ENCODE measurements at regions not wholly inside any gene's neighbourhood (a gene's known extent, or its start where the extent isn't known, plus 50 kb on each side); places are given as distances from the start of the nearest gene placed in this dataset.
A peak's percentile ranks its signal among the peaks of the same experiment; 100 is the strongest.

DNA sequence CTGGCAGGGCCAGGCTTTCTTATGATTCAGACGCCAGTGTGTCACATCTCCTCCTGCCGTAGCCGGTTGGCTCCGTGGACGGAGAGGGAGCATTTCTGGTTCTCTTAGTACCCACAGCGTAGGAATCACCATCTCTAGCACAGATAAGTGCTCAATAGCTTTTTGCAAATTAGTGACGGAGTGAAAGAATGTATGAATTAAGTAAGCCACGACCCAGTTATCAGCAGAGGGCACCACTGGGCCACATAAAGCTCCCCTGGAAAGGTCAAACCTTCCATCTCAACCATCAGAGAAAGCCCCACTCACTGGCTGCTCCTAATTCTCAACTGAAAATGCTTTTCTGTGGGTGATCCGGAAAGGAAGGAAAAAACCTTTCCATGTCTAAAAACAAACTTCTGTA, 317.0 kb upstream of the ADCY2 start:
- Histone ChIP-seq H3K56ac (replicated peaks; ENCODE audit: insufficient read length, low read depth, low read length) (no peak overlapping the region), H3K4me1 (replicated peaks in 1 of 4; ENCODE audit: control insufficient read depth in 3 of 4, insufficient read depth in 4 of 4, low read length in 3 of 4) (peaks cover 0 to 10% (median 7%) of the 10 kb centered on the region in 4 experiments; a peak in 5 of 7 replicates), H2AK5ac (ENCODE audit: low read depth, low read length) (no peak overlapping the region), H2BK12ac (ENCODE audit: low read depth, low read length) (no peak overlapping the region), H3K23ac (ENCODE audit: insufficient read length) (no peak overlapping the region), H3K79me1 (ENCODE audit: low read depth, low read length) (no peaks in the 10 kb centered on the region), H2BK120ac (replicated peaks; ENCODE audit: low read depth, low read length) (no peak overlapping the region), H2AFZ (ENCODE audit: low read length) (no peak overlapping the region), H3K9me3 (ENCODE audit: insufficient read depth in 2 of 2, low read depth in 1 of 2, low read length in 1 of 2) (no peaks in the 10 kb centered on the region), H3K27ac (ENCODE audit: low read depth, low read length) (no peak overlapping the region), H4K20me1 (replicated peaks in 1 of 2; ENCODE audit: control insufficient read depth in 1 of 2, insufficient read depth in 2 of 2, low read length in 2 of 2) (no peaks in the 10 kb centered on the region), H3K14ac (ENCODE audit: insufficient read length) (no peak overlapping the region), H2BK5ac (ENCODE audit: low read depth, low read length) (no peak overlapping the region; the same call in 1 of the 2 replicates), H3K9ac (replicated peaks in 1 of 4; ENCODE audit: extremely low read depth in 1 of 4, low read depth in 3 of 4, low read length in 3 of 4) (no peak overlapping the region), H2BK15ac (ENCODE audit: low read length) (no peak overlapping the region), H4K91ac (replicated peaks; ENCODE audit: insufficient read length, low read length) (no peak overlapping the region), H3K4ac (replicated peaks; ENCODE audit: insufficient read length, low read depth, low read length) (no peak overlapping the region), H3K23me2 (ENCODE audit: low read depth, low read length) (no peaks in the 10 kb centered on the region), H3K36me3 (ENCODE audit: control insufficient read depth in 2 of 4, insufficient read depth in 4 of 4, low read length in 3 of 4) (no peaks in the 10 kb centered on the region), H3K79me2 (ENCODE audit: control insufficient read depth in 1 of 2, insufficient read depth in 2 of 2, low read length in 2 of 2) (no peaks in the 10 kb centered on the region), H3K4me2 (ENCODE audit: insufficient read depth in 1 of 2, low read depth in 2 of 2, low read length in 2 of 2) (peak overlapping the region in 1 of 2 experiments; percentile 18; a peak in 1 of 4 replicates), H3K27me3 (replicated peaks in 1 of 4; ENCODE audit: control insufficient read depth in 3 of 4, extremely low read depth in 1 of 4, insufficient read depth in 3 of 4, low read length in 3 of 4) (no peaks in the 10 kb centered on the region), H2BK20ac (ENCODE audit: low read length) (no peak overlapping the region), H3K18ac (ENCODE audit: extremely low read depth, low read length) (no peak overlapping the region), H4K8ac (ENCODE audit: extremely low read depth, insufficient read depth, low read length) (no peak overlapping the region), H4K5ac (ENCODE audit: insufficient read length, low read depth, low read length) (no peak overlapping the region), H3K4me3 (ENCODE audit: extremely low read depth in 1 of 4, insufficient read depth in 2 of 4, low read depth in 3 of 4, low read length in 4 of 4) (no peak overlapping the region)
- peak; percentile 94 for FAIRE-seq
- ChIA-PET POLR2A (ENCODE audit: partially characterized antibody) (interaction anchor here (0.7 to 1.5 kb wide), 4 partner anchors 9 to 183 kb away, joined by 3 to 5 read pairs (median 3); no protein-coding TSS in a partner anchor), CTCF (ENCODE audit: partially characterized antibody) (interaction anchor here (0.8 to 5.6 kb wide), 27 partner anchors 10 to 777 kb away, joined by 3 to 44 read pairs (median 3); partner anchors contain the start of gene CFAP90)
- 48% methylated on average over 9 of the region's 9 CpGs; no CpG with 5 or more reads in 1 of the 2 experiments for WGBS, 2 experiments (ENCODE audit: extremely low coverage in 1 of 2, insufficient coverage in 1 of 2, insufficient read length in 1 of 2, insufficient replicate concordance in 2 of 2, low coverage in 1 of 2, low lambda C conversion rate in 2 of 2, missing lambda C conversion rate in 1 of 2)
- peak; percentile 40 to 72 (median 61) for TF ChIP-seq CTCF (IDR thresholded peaks at IDR 0.05; ENCODE audit: control extremely low read depth in 1 of 3, insufficient read depth in 1 of 3, low read depth in 1 of 3, low read length in 3 of 3)
- TF ChIP-seq TEAD4 (IDR thresholded peaks at IDR 0.05; ENCODE audit: low read depth, low read length) = no peak
- TF ChIP-seq RAD21 (IDR thresholded peaks at IDR 0.05 in 1 of 2, conservative IDR thresholded peaks at IDR 0.05 in 1 of 2; ENCODE audit: low read depth in 2 of 2, low read length in 2 of 2) = peak; percentile 76 to 85
- DNase-seq (ENCODE audit: low read depth in 1 of 2, low spot score in 2 of 2) = peak; percentile 31 to 61

All from H1 (cell line).